Endothelial cell of umbilical vein (primary cell): ENCODE measurements at regions not wholly inside any gene's neighbourhood (a gene's known extent, or its start where the extent isn't known, plus 50 kb on each side); places are given as distances from the start of the nearest gene placed in this dataset.

Experiments
- BruUV-seq: library from RNA; stranded (reverse); fragments of 400-500 nt; replicated peaks from 2 replicates; lab custom pipeline; 2021; lab: Mats Ljungman, UMichigan
- CTCF ChIA-PET: fragments of 300-600, 350-600 bp; sonication (Branson Sonifier 250); formaldehyde crosslinking; loops from one replicate; lab custom pipeline; 2021; ENCODE audit warnings: antibody characterized with exemption, inconsistent platforms; lab: Charles Lee
- POLR2A ChIA-PET: fragments of 300-600, 350-600 bp; sonication (Branson Sonifier 250); formaldehyde crosslinking; loops from one replicate; lab custom pipeline; 2021; ENCODE audit warnings: antibody characterized with exemption, inconsistent platforms; lab: Charles Lee
- DNase-seq: peaks from one replicate; pipeline ENCODE4 v3.0.0-alpha.2; 2011; ENCODE audit warnings: low read depth, low spot score
- FAIRE-seq: peaks from 2 replicates; lab custom pipeline; 2011; peaks lifted over from hg19 to GRCh38; lab: Jason Lieb, UNC
- H2AFZ ChIP-seq: 2 replicates; pipeline ENCODE4 v1.6.0; 2012; ENCODE audit warnings: low read depth, low read length, control low read depth, inconsistent platforms
- H3K27ac ChIP-seq: 2 replicates; pipeline ENCODE4 v1.5.1; 2011; ENCODE audit warnings: low read depth, mild to moderate bottlenecking, control low read depth, low read length, moderate library complexity; ENCODE audit not compliant: insufficient read depth
- H3K27me3 ChIP-seq, 2 experiments: 2 replicates each; pipeline versions ENCODE4 v1.6.0 to v1.6.1; 2011; ENCODE audit warnings: low read length in 2 of 2, mixed read lengths in 1 of 2; ENCODE audit not compliant: control insufficient read depth in 2 of 2, insufficient read depth in 2 of 2
- H3K36me3 ChIP-seq, 2 experiments: 2 replicates in 1 of 2; 3 replicates in 1 of 2; pipeline ENCODE4 v1.5.1; 2011; ENCODE audit warnings: low read length in 2 of 2, mild to moderate bottlenecking in 1 of 2, moderate library complexity in 1 of 2; ENCODE audit not compliant: control insufficient read depth in 2 of 2, insufficient read depth in 2 of 2; ENCODE audit errors: extremely low read depth in 1 of 2
- H3K4me1 ChIP-seq: 3 replicates; pipeline ENCODE4 v1.5.1; 2011; ENCODE audit warnings: mild to moderate bottlenecking, low read length; ENCODE audit not compliant: control insufficient read depth, insufficient read depth; ENCODE audit errors: extremely low read depth
- H3K4me2 ChIP-seq: 2 replicates; pipeline ENCODE4 v1.6.1; 2011; ENCODE audit warnings: low read length, control low read depth, mixed read lengths; ENCODE audit not compliant: insufficient read depth
- H3K4me3 ChIP-seq, 3 experiments: fragments of 200-600 bp in 1 of 3; sonication (generic), shearing (Covaris generic) in 1 of 3; replicated peaks in 1 of 3; 2 replicates each; pipeline ENCODE4 v1.5.1; 2011 to 2016; ENCODE audit warnings: control low read depth in 3 of 3, low read length in 3 of 3, mild to moderate bottlenecking in 2 of 3, inconsistent platforms in 1 of 3, low read depth in 1 of 3, moderate library complexity in 1 of 3; ENCODE audit not compliant: insufficient read depth in 1 of 3
- H3K79me2 ChIP-seq: 2 replicates; pipeline ENCODE4 v1.6.0; 2012; ENCODE audit warnings: low read length, inconsistent platforms; ENCODE audit not compliant: control insufficient read depth, insufficient read depth
- H3K9ac ChIP-seq: replicated peaks from 2 replicates; pipeline ENCODE3; 2011; ENCODE audit warnings: low read length, control low read depth; ENCODE audit not compliant: insufficient read depth; ENCODE audit errors: extremely low read depth
- H3K9me1 ChIP-seq: replicated peaks from 3 replicates; pipeline ENCODE4 v1.6.0; 2011; ENCODE audit warnings: mild to moderate bottlenecking, low read length; ENCODE audit not compliant: control insufficient read depth, insufficient read depth; ENCODE audit errors: extremely low read depth
- H3K9me3 ChIP-seq: replicated peaks from 2 replicates; pipeline ENCODE4 v1.5.1; 2012; ENCODE audit warnings: low read length, inconsistent platforms; ENCODE audit not compliant: control insufficient read depth, insufficient read depth
- H4K20me1 ChIP-seq: replicated peaks from 2 replicates; pipeline ENCODE3; 2011; ENCODE audit warnings: mild to moderate bottlenecking, low read length; ENCODE audit not compliant: control insufficient read depth, insufficient read depth; ENCODE audit errors: extremely low read depth
- EZH2 ChIP-seq: IDR thresholded peaks from 2 replicates; pipeline ENCODE4 v1.6.1; 2012; ENCODE audit warnings: borderline replicate concordance, low read depth, mild to moderate bottlenecking, moderate library complexity, low read length, inconsistent platforms; ENCODE audit not compliant: severe bottlenecking
- FOS ChIP-seq: IDR thresholded peaks from 2 replicates; pipeline ENCODE4 v1.6.1; 2011; ENCODE audit warnings: mild to moderate bottlenecking, low read length, moderate library complexity, borderline replicate concordance; ENCODE audit not compliant: insufficient read depth
- GATA2 ChIP-seq: IDR thresholded peaks from 2 replicates; pipeline ENCODE4 v1.7.0; 2011; ENCODE audit warnings: low read depth, mild to moderate bottlenecking, moderate library complexity, mixed read lengths, low read length; ENCODE audit not compliant: insufficient read length, insufficient read depth
- MYC ChIP-seq: IDR thresholded peaks from one replicate; pipeline ENCODE4 v1.6.1; 2011; ENCODE audit warnings: mild to moderate bottlenecking, low read depth, low read length
- POLR2A ChIP-seq: IDR thresholded peaks from 2 replicates; pipeline ENCODE4 v1.6.1; 2012; ENCODE audit warnings: low read depth, mild to moderate bottlenecking, control low read depth, low read length
- POLR2AphosphoS5 ChIP-seq: IDR thresholded peaks from 2 replicates; pipeline ENCODE4 v1.6.1; 2012; ENCODE audit warnings: low read depth, mild to moderate bottlenecking, control low read depth, low read length, moderate library complexity; ENCODE audit not compliant: insufficient read depth
- dilution Hi-C: fragments of 300-500 bp; cut with MboI; formaldehyde crosslinking; loops from one replicate; pipeline ENCODE4 v1.15.0; 2019; ENCODE audit warnings: low sequenced_read_pairs; ENCODE audit not compliant: extremely low pct_ligation_motif_present
- intact Hi-C: fragments of 100-400 bp; cut with micrococcal nuclease; formaldehyde crosslinking; loops from one replicate; pipeline ENCODE4 v1.10.0; 2022
- TF ChIP-seq, protein P1 (sequence below): IDR thresholded peaks from 2 replicates; pipeline ENCODE4 v1.6.1; 2011; ENCODE audit not compliant: insufficient read depth, insufficient read length

GRCh38 chr6:21476112-21476511, 117.4 kb upstream of the SOX4 start:
- intact Hi-C loops: no loop called here
- Histone ChIP-seq H3K9me3 (no peaks in the 10 kb centered on the region), H3K4me1 (peaks cover 3% of the 10 kb centered on the region), H3K4me3 (no peak overlapping the region), H3K27ac (no peak overlapping the region), H3K4me2 (no peak overlapping the region), H3K9me1 (no peaks in the 10 kb centered on the region), H2AFZ (no peak overlapping the region), H4K20me1 (no peaks in the 10 kb centered on the region), H3K79me2 (no peaks in the 10 kb centered on the region), H3K9ac (no peak overlapping the region), H3K36me3 (no peaks in the 10 kb centered on the region), H3K27me3 (peaks cover 0 to 5% of the 10 kb centered on the region in 2 experiments)
- POLR2A ChIA-PET: no interaction called here
- TF ChIP-seq, protein P1, sequence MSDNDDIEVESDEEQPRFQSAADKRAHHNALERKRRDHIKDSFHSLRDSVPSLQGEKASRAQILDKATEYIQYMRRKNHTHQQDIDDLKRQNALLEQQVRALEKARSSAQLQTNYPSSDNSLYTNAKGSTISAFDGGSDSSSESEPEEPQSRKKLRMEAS: no peak
- no peak for TF ChIP-seq EZH2
- no TSS peak for BruUV-seq
- no peak for FAIRE-seq
- CTCF ChIA-PET: no interaction called here
- dilution Hi-C loops: no loop called here
- DNase-seq: no peak

- no peaks in the 10 kb centered on the region for H3K9me3 ChIP-seq
- POLR2A ChIA-PET: no interaction called here
- H3K4me1 ChIP-seq: peaks cover 3% of the 10 kb centered on the region
- no TSS peak for BruUV-seq
- DNase-seq (no peak), FAIRE-seq (no peak)
- no peak overlapping the region for H2AFZ ChIP-seq
- H3K27ac ChIP-seq: no peak overlapping the region
- H3K79me2 ChIP-seq: no peaks in the 10 kb centered on the region
- no peaks in the 10 kb centered on the region for H3K9me1 ChIP-seq
- intact Hi-C loops (no loop called here), dilution Hi-C loops (no loop called here)
- H3K4me3 ChIP-seq: no peak overlapping the region
- CTCF ChIA-PET: interaction anchor here (1.3 to 1.6 kb wide), 3 partner anchors 10 to 28 kb away, joined by 3 to 5 read pairs (median 4); no protein-coding TSS in a partner anchor
- TF ChIP-seq, protein P1: no peak
- TF ChIP-seq FOS (no peak), MYC (no peak), GATA2 (no peak), POLR2A (no peak), POLR2AphosphoS5 (no peak)
- H3K9ac ChIP-seq: no peak overlapping the region
- H3K4me2 ChIP-seq: no peak overlapping the region
- H4K20me1 ChIP-seq: no peaks in the 10 kb centered on the region
- H3K36me3 ChIP-seq: no peaks in the 10 kb centered on the region
- peaks cover 0 to 5% of the 10 kb centered on the region in 2 experiments for H3K27me3 ChIP-seq
Measured at GRCh38 chr6:21478411-21478810, 115.1 kb upstream of the SOX4 start.
